SU-DHL-6 (cell line): ENCODE measurements at regions not wholly inside any gene's neighbourhood (a gene's known extent, or its start where the extent isn't known, plus 50 kb on each side); places are given as distances from the start of the nearest gene placed in this dataset.
"Not testable (repeated sequence)": the region's sequence is repeated elsewhere in the genome, so short reads cannot be mapped to it uniquely, and the experiment has no call there.

ENCODE experiments used
- H2AFZ ChIP-seq: fragments of 200-600 bp; sonication (generic); 2 replicates; pipeline ENCODE4 v1.6.1; 2014; ENCODE audit warnings: low read depth, mild to moderate bottlenecking, moderate library complexity, mixed read lengths, antibody characterized with exemption, low read length; ENCODE audit not compliant: severe bottlenecking
- H3F3A ChIP-seq: fragments of 200-600 bp; shearing (Covaris generic); 2 replicates; pipeline ENCODE4 v1.6.0; 2016; ENCODE audit warnings: antibody characterized with exemption, mild to moderate bottlenecking; ENCODE audit not compliant: insufficient read depth
- H3K27ac ChIP-seq: fragments of 200-600 bp; sonication (generic); 2 replicates; pipeline ENCODE4 v1.5.1; 2016; ENCODE audit warnings: low read depth, mild to moderate bottlenecking, low read length, moderate library complexity, mixed read lengths
- H3K27me3 ChIP-seq: fragments of 200-600 bp; sonication (generic), shearing (Covaris generic); 2 replicates; pipeline ENCODE4 v1.6.0; 2014; ENCODE audit warnings: mild to moderate bottlenecking, low read length
- H3K36me3 ChIP-seq: fragments of 200-600 bp; sonication (generic); 2 replicates; pipeline ENCODE4 v1.6.1; 2014; ENCODE audit warnings: mild to moderate bottlenecking, low read length, mixed read lengths
- H3K4me2 ChIP-seq: fragments of 300-600, 200-600 bp; shearing (Covaris generic), sonication (generic); 2 replicates; pipeline ENCODE4 v1.6.0; 2014; ENCODE audit warnings: low read length, low read depth, mild to moderate bottlenecking; ENCODE audit not compliant: poor library complexity, severe bottlenecking
- H3K4me3 ChIP-seq: fragments of 200-600 bp; sonication (generic); 2 replicates; pipeline ENCODE4 v1.5.1; 2014; ENCODE audit warnings: antibody characterized with exemption, low read length, mild to moderate bottlenecking, mixed read lengths; ENCODE audit not compliant: insufficient read depth, poor library complexity, severe bottlenecking
- H3K79me2 ChIP-seq: fragments of 200-600 bp; sonication (generic); 2 replicates; pipeline ENCODE4 v1.6.1; 2014; ENCODE audit warnings: mild to moderate bottlenecking, low read length, moderate library complexity; ENCODE audit not compliant: insufficient read depth
- H3K9ac ChIP-seq: fragments of 200-600 bp; sonication (generic); 2 replicates; pipeline ENCODE4 v1.7.0; 2014; ENCODE audit warnings: mild to moderate bottlenecking, low read length
- H3K9me2 ChIP-seq: fragments of 200-600 bp; sonication (generic); replicated peaks from 2 replicates; pipeline ENCODE4 v1.6.1; 2014; ENCODE audit warnings: low read length; ENCODE audit not compliant: insufficient read depth
- H3K9me3 ChIP-seq: fragments of 200-600 bp; sonication (generic); 2 replicates; pipeline ENCODE4 v1.6.1; 2014; ENCODE audit warnings: low read length, mixed read lengths; ENCODE audit not compliant: insufficient read depth
- H4K20me1 ChIP-seq: fragments of 200-600 bp; sonication (generic); 2 replicates; pipeline ENCODE4 v1.6.1; 2014; ENCODE audit warnings: low read depth, mild to moderate bottlenecking, antibody characterized with exemption, low read length, moderate library complexity, mixed read lengths
- EZH2phosphoT487 ChIP-seq: fragments of 200-600 bp; sonication (generic), shearing (Covaris generic); conservative IDR thresholded peaks from 2 replicates; pipeline ENCODE4 v1.6.1; 2018; ENCODE audit warnings: mild to moderate bottlenecking, antibody characterized with exemption, low read length, moderate library complexity, mixed read lengths
- TF ChIP-seq, protein P1 (sequence below): fragments of 200-600 bp; sonication (generic); IDR thresholded peaks from one replicate; pipeline ENCODE4 v1.5.1; 2017; ENCODE audit warnings: antibody characterized with exemption, mild to moderate bottlenecking, low read length, moderate library complexity; ENCODE audit not compliant: insufficient read depth, poor library complexity, severe bottlenecking

- no peak overlapping the region for H3K4me2 ChIP-seq
- TF ChIP-seq, protein P1, sequence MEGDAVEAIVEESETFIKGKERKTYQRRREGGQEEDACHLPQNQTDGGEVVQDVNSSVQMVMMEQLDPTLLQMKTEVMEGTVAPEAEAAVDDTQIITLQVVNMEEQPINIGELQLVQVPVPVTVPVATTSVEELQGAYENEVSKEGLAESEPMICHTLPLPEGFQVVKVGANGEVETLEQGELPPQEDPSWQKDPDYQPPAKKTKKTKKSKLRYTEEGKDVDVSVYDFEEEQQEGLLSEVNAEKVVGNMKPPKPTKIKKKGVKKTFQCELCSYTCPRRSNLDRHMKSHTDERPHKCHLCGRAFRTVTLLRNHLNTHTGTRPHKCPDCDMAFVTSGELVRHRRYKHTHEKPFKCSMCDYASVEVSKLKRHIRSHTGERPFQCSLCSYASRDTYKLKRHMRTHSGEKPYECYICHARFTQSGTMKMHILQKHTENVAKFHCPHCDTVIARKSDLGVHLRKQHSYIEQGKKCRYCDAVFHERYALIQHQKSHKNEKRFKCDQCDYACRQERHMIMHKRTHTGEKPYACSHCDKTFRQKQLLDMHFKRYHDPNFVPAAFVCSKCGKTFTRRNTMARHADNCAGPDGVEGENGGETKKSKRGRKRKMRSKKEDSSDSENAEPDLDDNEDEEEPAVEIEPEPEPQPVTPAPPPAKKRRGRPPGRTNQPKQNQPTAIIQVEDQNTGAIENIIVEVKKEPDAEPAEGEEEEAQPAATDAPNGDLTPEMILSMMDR, result no peak
- no peak for TF ChIP-seq EZH2phosphoT487
Observed at GRCh38 chr1:182164273-182164672, 102.8 kb upstream of the ZNF648 start.

DNA sequence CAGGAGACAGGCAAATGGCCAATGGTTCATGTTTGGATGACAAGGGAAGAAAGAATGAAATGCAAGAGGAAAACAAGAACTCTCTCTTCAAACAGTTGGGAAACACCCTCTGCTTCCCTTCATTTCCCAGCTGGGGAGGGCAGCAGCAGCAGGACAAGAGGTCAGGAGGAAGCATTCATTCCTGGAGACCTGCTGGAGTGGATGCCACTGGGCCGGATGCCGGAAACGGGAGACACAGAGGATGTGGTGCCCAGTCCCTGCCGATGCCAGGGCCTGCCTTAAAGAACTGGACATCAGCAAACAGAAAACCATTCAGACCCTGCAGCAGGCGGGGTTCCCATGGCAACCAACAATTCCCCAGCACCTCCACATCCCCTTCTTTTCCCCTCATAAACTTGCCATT, 102.3 kb upstream of the ZNF648 start:
- H3K9me2 ChIP-seq, result no peaks in the 10 kb centered on the region
- no peaks in the 10 kb centered on the region for H3K79me2 ChIP-seq
- H3K4me3 ChIP-seq, result no peak overlapping the region
- H3K36me3 ChIP-seq, result no peaks in the 10 kb centered on the region
- H3F3A ChIP-seq, result no peaks in the 10 kb centered on the region
- peaks cover 8% of the 10 kb centered on the region; the same call in 1 of the 2 replicates for H3K9me3 ChIP-seq
- TF ChIP-seq, protein P1, result no peak
- no peak for TF ChIP-seq EZH2phosphoT487
- no peaks in the 10 kb centered on the region for H3K27me3 ChIP-seq
- no peak overlapping the region for H3K27ac ChIP-seq
- H2AFZ ChIP-seq, result no peak overlapping the region
- H3K9ac ChIP-seq, result no peak overlapping the region
- H4K20me1 ChIP-seq, result no peaks in the 10 kb centered on the region
- H3K4me2 ChIP-seq, result no peak overlapping the region

More at GRCh38 chr1:182164273-182164672, 102.8 kb upstream of the ZNF648 start:
- no peaks in the 10 kb centered on the region for H4K20me1 ChIP-seq
- peaks cover 6% of the 10 kb centered on the region; the same call in 1 of the 2 replicates for H3K9me3 ChIP-seq
- no peaks in the 10 kb centered on the region for H3K27me3 ChIP-seq
- no peaks in the 10 kb centered on the region for H3F3A ChIP-seq
- no peaks in the 10 kb centered on the region for H3K9me2 ChIP-seq
- H3K9ac ChIP-seq, result no peak overlapping the region
- H3K79me2 ChIP-seq, result no peaks in the 10 kb centered on the region
- no peak overlapping the region for H2AFZ ChIP-seq
- no peaks in the 10 kb centered on the region for H3K36me3 ChIP-seq
- no peak overlapping the region for H3K27ac ChIP-seq
- no peak overlapping the region for H3K4me3 ChIP-seq

DNA sequence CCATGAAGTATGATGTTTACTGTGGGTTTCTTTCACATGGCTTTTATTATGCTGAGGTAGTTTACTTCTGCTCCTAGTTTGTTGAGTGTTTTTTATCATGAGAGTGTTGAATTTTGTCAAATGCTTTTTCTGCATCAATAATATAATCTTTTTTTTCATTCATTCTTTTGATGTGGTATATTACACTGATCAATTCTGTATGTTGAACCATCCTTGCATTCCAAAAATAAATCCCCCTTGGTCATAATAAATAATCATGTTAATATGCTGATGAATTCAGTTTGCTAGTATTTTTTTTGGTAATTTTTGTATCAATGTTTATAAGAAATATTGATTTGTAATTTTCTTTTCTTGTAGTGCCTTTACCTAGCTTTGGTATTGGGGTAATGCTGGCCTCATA, 97.9 kb upstream of the ZNF648 start:
- no peaks in the 10 kb centered on the region for H3K27me3 ChIP-seq
- no peak overlapping the region for H3K4me2 ChIP-seq
- peaks cover 8% of the 10 kb centered on the region; the same call in 1 of the 2 replicates for H3K9me3 ChIP-seq
- no peaks in the 10 kb centered on the region for H3K9me2 ChIP-seq
- no peak overlapping the region for H3K27ac ChIP-seq
- H3K4me3 ChIP-seq, result no peak overlapping the region
- no peaks in the 10 kb centered on the region for H4K20me1 ChIP-seq
- no peak overlapping the region for H3K9ac ChIP-seq
- no peaks in the 10 kb centered on the region for H3K79me2 ChIP-seq
- H3K36me3 ChIP-seq, result no peaks in the 10 kb centered on the region
- H2AFZ ChIP-seq, result no peak overlapping the region
- H3F3A ChIP-seq, result no peaks in the 10 kb centered on the region
- TF ChIP-seq EZH2phosphoT487, result no peak
- TF ChIP-seq, protein P1, result no peak

GRCh38 chr1:182157187-182157586, 95.7 kb upstream of the ZNF648 start:
- peaks cover 8% of the 10 kb centered on the region; the same call in 1 of the 2 replicates for H3K9me3 ChIP-seq
- no peaks in the 10 kb centered on the region for H3K79me2 ChIP-seq
- H3K27ac ChIP-seq, result no peak overlapping the region
- H3K4me3 ChIP-seq, result no peak overlapping the region
- no peaks in the 10 kb centered on the region for H3K27me3 ChIP-seq
- H3K9ac ChIP-seq, result no peak overlapping the region
- TF ChIP-seq EZH2phosphoT487, result no peak
- TF ChIP-seq, protein P1, result no peak
- H3F3A ChIP-seq, result no peaks in the 10 kb centered on the region
- H4K20me1 ChIP-seq, result no peaks in the 10 kb centered on the region
- no peaks in the 10 kb centered on the region for H3K9me2 ChIP-seq
- no peak overlapping the region for H3K4me2 ChIP-seq
- H2AFZ ChIP-seq, result no peak overlapping the region
- no peaks in the 10 kb centered on the region for H3K36me3 ChIP-seq

- not testable (repeated sequence) for H3K9me3 ChIP-seq, H3K27ac ChIP-seq, H3K4me2 ChIP-seq, H4K20me1 ChIP-seq, H3K9ac ChIP-seq, H3K79me2 ChIP-seq, H3K27me3 ChIP-seq, H3K4me3 ChIP-seq, H3K36me3 ChIP-seq, H3K9me2 ChIP-seq, H3F3A ChIP-seq, H2AFZ ChIP-seq
Observed at GRCh38 chr1:182154425-182154824, 92.9 kb upstream of the ZNF648 start.
